MM.1S (cell line): ENCODE measurements at regions not wholly inside any gene's neighbourhood (a gene's known extent, or its start where the extent isn't known, plus 50 kb on each side); places are given as distances from the start of the nearest gene placed in this dataset.

Experiments used
- DNase-seq: peaks from one replicate; pipeline ENCODE4 v3.0.0-alpha.2; 2015
- H2AFZ ChIP-seq: fragments of 300-600 bp; sonication (generic); 2 replicates; pipeline ENCODE4 v1.6.0; 2016; ENCODE audit warnings: antibody characterized with exemption, low read length
- H3F3A ChIP-seq: fragments of 300-600 bp; sonication (generic); 2 replicates; pipeline ENCODE4 v1.6.1; 2016; ENCODE audit warnings: mild to moderate bottlenecking, antibody characterized with exemption, low read length, moderate library complexity, mixed read lengths; ENCODE audit not compliant: insufficient read depth
- H3K27ac ChIP-seq: fragments of 300-600 bp; sonication (generic); 2 replicates; pipeline ENCODE4 v1.5.1; 2016; ENCODE audit warnings: mild to moderate bottlenecking, low read length
- H3K27me3 ChIP-seq: fragments of 300-600 bp; sonication (generic); replicated peaks from 2 replicates; pipeline ENCODE4 v1.6.0; 2016; ENCODE audit warnings: low read length; ENCODE audit not compliant: insufficient read depth
- H3K36me3 ChIP-seq: fragments of 300-600 bp; sonication (generic); replicated peaks from 2 replicates; pipeline ENCODE4 v1.6.1; 2016; ENCODE audit warnings: mild to moderate bottlenecking, low read length, mixed read lengths; ENCODE audit not compliant: insufficient read depth
- H3K4me1 ChIP-seq: fragments of 300-600 bp; sonication (generic); 2 replicates; pipeline ENCODE4 v1.6.1; 2016; ENCODE audit warnings: low read length, mixed read lengths
- H3K4me2 ChIP-seq: fragments of 300-600 bp; sonication (generic); 2 replicates; pipeline ENCODE4 v1.6.0; 2016; ENCODE audit warnings: low read depth, low read length
- H3K4me3 ChIP-seq: fragments of 300-600 bp; sonication (generic); 2 replicates; pipeline ENCODE4 v1.5.1; 2016; ENCODE audit warnings: low read length, mixed read lengths
- H3K79me2 ChIP-seq: fragments of 300-600 bp; sonication (generic); 2 replicates; pipeline ENCODE4 v1.6.1; 2016; ENCODE audit warnings: mixed run types, low read length, mixed read lengths
- H3K9ac ChIP-seq: fragments of 300-600 bp; sonication (generic); 2 replicates; pipeline ENCODE4 v1.6.1; 2016; ENCODE audit warnings: low read length, mixed read lengths
- H3K9me2 ChIP-seq: fragments of 300-600 bp; sonication (generic); replicated peaks from 2 replicates; pipeline ENCODE4 v1.6.1; 2016; ENCODE audit warnings: mild to moderate bottlenecking, low read length, mixed read lengths; ENCODE audit not compliant: insufficient read depth
- H3K9me3 ChIP-seq: fragments of 300-600 bp; sonication (generic); replicated peaks from 2 replicates; pipeline ENCODE4 v1.6.1; 2016; ENCODE audit warnings: mild to moderate bottlenecking, low read length, mixed read lengths; ENCODE audit not compliant: insufficient read depth
- H4K20me1 ChIP-seq: fragments of 300-600 bp; sonication (generic); 2 replicates; pipeline ENCODE4 v1.6.1; 2016; ENCODE audit warnings: mild to moderate bottlenecking, low read length, moderate library complexity, mixed read lengths; ENCODE audit not compliant: insufficient read depth
- CTCF ChIP-seq: fragments of 300-600 bp; sonication (generic); IDR thresholded peaks from 2 replicates; pipeline ENCODE4 v1.5.1; 2016; ENCODE audit warnings: antibody characterized with exemption, low read length, mixed read lengths
- EZH2 ChIP-seq: fragments of 300-600 bp; sonication (generic); optimal IDR thresholded peaks from 2 replicates; pipeline ENCODE3; 2017; ENCODE audit warnings: low read depth, mild to moderate bottlenecking, antibody characterized with exemption, low read length, mixed read lengths
- EZH2phosphoT487 ChIP-seq: fragments of 300-600 bp; sonication (generic); IDR thresholded peaks from 2 replicates; pipeline ENCODE4 v1.6.1; 2018; ENCODE audit warnings: antibody characterized with exemption, low read length

GRCh38 chr2:12605366-12605765 is 111.4 kb upstream of the TRIB2 start:
- H3K9ac ChIP-seq: no peak overlapping the region
- H3K9me2 ChIP-seq: no peaks in the 10 kb centered on the region
- H3K4me3 ChIP-seq: no peak overlapping the region
- no peak for TF ChIP-seq EZH2
- no peak for TF ChIP-seq EZH2phosphoT487
- TF ChIP-seq CTCF: no peak
- H4K20me1 ChIP-seq: no peaks in the 10 kb centered on the region
- H3K27ac ChIP-seq: no peak overlapping the region
- H3K4me2 ChIP-seq: no peak overlapping the region
- DNase-seq: no peak
- H3K9me3 ChIP-seq: no peaks in the 10 kb centered on the region
- no peaks in the 10 kb centered on the region for H3K4me1 ChIP-seq
- H3F3A ChIP-seq: no peaks in the 10 kb centered on the region
- no peak overlapping the region for H2AFZ ChIP-seq
- H3K79me2 ChIP-seq: no peaks in the 10 kb centered on the region
- H3K36me3 ChIP-seq: no peaks in the 10 kb centered on the region
- no peaks in the 10 kb centered on the region for H3K27me3 ChIP-seq

- no peak overlapping the region for H3K4me3 ChIP-seq
- H3K27ac ChIP-seq: no peak overlapping the region
- TF ChIP-seq EZH2 (no peak), CTCF (no peak), EZH2phosphoT487 (no peak)
- H3K79me2 ChIP-seq: no peaks in the 10 kb centered on the region
- H3F3A ChIP-seq: no peaks in the 10 kb centered on the region
- no peaks in the 10 kb centered on the region for H4K20me1 ChIP-seq
- no peak overlapping the region for H2AFZ ChIP-seq
- no peak overlapping the region for H3K9ac ChIP-seq
- H3K4me1 ChIP-seq: no peaks in the 10 kb centered on the region
- H3K27me3 ChIP-seq: no peaks in the 10 kb centered on the region
- no peaks in the 10 kb centered on the region for H3K36me3 ChIP-seq
- no peaks in the 10 kb centered on the region for H3K9me2 ChIP-seq
- DNase-seq: no peak
- H3K9me3 ChIP-seq: no peaks in the 10 kb centered on the region
- H3K4me2 ChIP-seq: no peak overlapping the region
These were observed 110.8 kb upstream of the TRIB2 start for GRCh38 chr2:12605936-12606335.

- no peak for TF ChIP-seq EZH2phosphoT487
- TF ChIP-seq EZH2: no peak
- TF ChIP-seq CTCF: no peak
- no peaks in the 10 kb centered on the region for H3K27me3 ChIP-seq
- DNase-seq: no peak
These were observed 110.2 kb upstream of the TRIB2 start for GRCh38 chr2:12606472-12607000.

More at GRCh38 chr2:12606472-12607000, 110.2 kb upstream of the TRIB2 start:
- no peaks in the 10 kb centered on the region for H4K20me1 ChIP-seq
- no peaks in the 10 kb centered on the region for H3K9me2 ChIP-seq
- no peaks in the 10 kb centered on the region for H3K36me3 ChIP-seq
- H3K27ac ChIP-seq: no peak overlapping the region
- no peaks in the 10 kb centered on the region for H3K4me1 ChIP-seq
- H3K4me2 ChIP-seq: no peak overlapping the region
- H3K9me3 ChIP-seq: no peaks in the 10 kb centered on the region
- H3K79me2 ChIP-seq: no peaks in the 10 kb centered on the region
- H2AFZ ChIP-seq: no peak overlapping the region
- H3K9ac ChIP-seq: no peak overlapping the region
- no peaks in the 10 kb centered on the region for H3F3A ChIP-seq
- H3K4me3 ChIP-seq: no peak overlapping the region
